HG03460 (cell line): ENCODE measurements at regions not wholly inside any gene's neighbourhood (a gene's known extent, or its start where the extent isn't known, plus 50 kb on each side); places are given as distances from the start of the nearest gene placed in this dataset.

Experiments used
- ATAC-seq: cut with Tn5 transposase; IDR thresholded peaks from one replicate; pipeline ENCODE4 v1.9.1; 2021; ENCODE audit not compliant: unreplicated experiment

GRCh38 chr20:10724449-10725173, 50.8 kb upstream of the JAG1 start:
- ATAC-seq, result no peak

GRCh38 chr20:10728873-10729670, 55.3 kb upstream of the JAG1 start:
- no peak for ATAC-seq

- no peak for ATAC-seq
These were observed 56.0 kb upstream of the JAG1 start for GRCh38 chr20:10729785-10730184.

- no peak for ATAC-seq
These were observed 56.9 kb upstream of the JAG1 start for GRCh38 chr20:10730629-10731183.

GRCh38 chr20:10731190-10731965, 57.6 kb upstream of the JAG1 start:
- no peak for ATAC-seq

- no peak for ATAC-seq
These were observed 59.3 kb upstream of the JAG1 start for GRCh38 chr20:10733122-10733521.

GRCh38 chr20:10735195-10735949, 61.6 kb upstream of the JAG1 start:
- ATAC-seq, result no peak

- ATAC-seq, result no peak
These were observed 65.3 kb upstream of the JAG1 start for GRCh38 chr20:10739134-10739533.

- ATAC-seq, result no peak
These were observed 65.8 kb upstream of the JAG1 start for GRCh38 chr20:10739566-10739965.

- no peak for ATAC-seq
These were observed 67.3 kb upstream of the JAG1 start for GRCh38 chr20:10741060-10741459.

GRCh38 chr20:10745790-10746189, 72.0 kb upstream of the JAG1 start:
- ATAC-seq, result no peak

GRCh38 chr20:10747019-10747418, 73.2 kb upstream of the JAG1 start:
- no peak for ATAC-seq

GRCh38 chr20:10749084-10749483, 75.3 kb upstream of the JAG1 start:
- no peak for ATAC-seq

- ATAC-seq, result no peak
These were observed 78.4 kb upstream of the JAG1 start for GRCh38 chr20:10752206-10752605.

- no peak for ATAC-seq
These were observed 81.0 kb upstream of the JAG1 start for GRCh38 chr20:10754824-10755223.

GRCh38 chr20:10758446-10758845, 84.6 kb upstream of the JAG1 start:
- no peak for ATAC-seq

- ATAC-seq, result no peak
These were observed 87.4 kb upstream of the JAG1 start for GRCh38 chr20:10761232-10761631.

GRCh38 chr20:10761786-10762185, 88.0 kb upstream of the JAG1 start:
- ATAC-seq, result no peak

- ATAC-seq, result no peak
These were observed 88.4 kb upstream of the JAG1 start for GRCh38 chr20:10762216-10762615.

- ATAC-seq, result no peak
These were observed 89.3 kb upstream of the JAG1 start for GRCh38 chr20:10763112-10763511.

GRCh38 chr20:10769700-10770099, 95.9 kb upstream of the JAG1 start:
- no peak for ATAC-seq
